ENCODE measurements at regions not wholly inside any gene's neighbourhood (a gene's known extent, or its start where the extent isn't known, plus 50 kb on each side); places are given as distances from the start of the nearest gene placed in this dataset.
A peak's percentile ranks its signal among the peaks of the same experiment; 100 is the strongest.

- H3K4me3 ChIP-seq = no peak overlapping the region
- no peaks in the 10 kb centered on the region for H3K9me3 ChIP-seq
- peak in 1 of 5 donors; percentile 63 for DNase-seq
- TF ChIP-seq POLR2A (IDR thresholded peaks at IDR 0.05) = no peak
- no peak for TF ChIP-seq CTCF (IDR thresholded peaks at IDR 0.05)
- WGBS, 4 donors = 96 to 97% (median 97%) methylated on average over 22 of the region's 22 CpGs
- intact Hi-C loops (cut with DNase I) = no loop called here
- peaks cover 0 to 16% (median 0%) of the 10 kb centered on the region in 12 donors for H3K4me1 ChIP-seq
- H3K27ac ChIP-seq = no peak overlapping the region
- H3K36me3 ChIP-seq = no peaks in the 10 kb centered on the region
- no peaks in the 10 kb centered on the region for H3K27me3 ChIP-seq
- no peak for ATAC-seq
Measured at GRCh38 chr9:87011551-87011950, 64.2 kb upstream of the GAS1 start.

- TF ChIP-seq CTCF (IDR thresholded peaks at IDR 0.05) (no peak), POLR2A (IDR thresholded peaks at IDR 0.05) (no peak)
- H3K27me3 ChIP-seq = no peaks in the 10 kb centered on the region
- H3K4me1 ChIP-seq = peaks cover 0 to 10% (median 0%) of the 10 kb centered on the region in 12 donors
- 93 to 100% (median 95%) methylated on average over 3 of the region's 3 CpGs for WGBS, 4 donors
- no peaks in the 10 kb centered on the region for H3K36me3 ChIP-seq
- intact Hi-C loops (cut with DNase I) = no loop called here
- ATAC-seq = no peak
- no peaks in the 10 kb centered on the region for H3K9me3 ChIP-seq
- no peak for DNase-seq
- H3K4me3 ChIP-seq = no peak overlapping the region
- H3K27ac ChIP-seq = no peak overlapping the region
Measured at GRCh38 chr9:87013490-87013889, 66.2 kb upstream of the GAS1 start.

GRCh38 chr9:87014436-87014835 is 67.1 kb upstream of the GAS1 start:
- intact Hi-C loops (cut with DNase I) = no loop called here
- TF ChIP-seq CTCF (IDR thresholded peaks at IDR 0.05) = no peak
- TF ChIP-seq POLR2A (IDR thresholded peaks at IDR 0.05) = no peak
- Histone ChIP-seq H3K36me3 (no peaks in the 10 kb centered on the region), H3K4me1 (peaks cover 0 to 6% (median 0%) of the 10 kb centered on the region in 12 donors), H3K27ac (no peak overlapping the region), H3K4me3 (no peak overlapping the region), H3K9me3 (no peaks in the 10 kb centered on the region), H3K27me3 (no peaks in the 10 kb centered on the region)
- DNase-seq (no peak), ATAC-seq (no peak)
- 37 to 49% (median 43%) methylated on average over 1 of the region's 1 CpG for WGBS, 4 donors

GRCh38 chr9:87016681-87017080 is 69.4 kb upstream of the GAS1 start:
- Histone ChIP-seq H3K4me1 (peaks cover 0 to 6% (median 0%) of the 10 kb centered on the region in 12 donors), H3K9me3 (no peaks in the 10 kb centered on the region), H3K27ac (no peak overlapping the region), H3K36me3 (no peaks in the 10 kb centered on the region), H3K27me3 (no peaks in the 10 kb centered on the region), H3K4me3 (no peak overlapping the region)
- 87 to 94% (median 90%) methylated on average over 3 of the region's 3 CpGs for WGBS, 4 donors
- DNase-seq (no peak), ATAC-seq (no peak)
- no peak for TF ChIP-seq CTCF (IDR thresholded peaks at IDR 0.05)
- TF ChIP-seq POLR2A (IDR thresholded peaks at IDR 0.05) = no peak
- intact Hi-C loops (cut with DNase I) = no loop called here

Measured in heart left ventricle (tissue), 16 donors.